ENCODE measurements at regions not wholly inside any gene's neighbourhood (a gene's known extent, or its start where the extent isn't known, plus 50 kb on each side); places are given as distances from the start of the nearest gene placed in this dataset.

DNA sequence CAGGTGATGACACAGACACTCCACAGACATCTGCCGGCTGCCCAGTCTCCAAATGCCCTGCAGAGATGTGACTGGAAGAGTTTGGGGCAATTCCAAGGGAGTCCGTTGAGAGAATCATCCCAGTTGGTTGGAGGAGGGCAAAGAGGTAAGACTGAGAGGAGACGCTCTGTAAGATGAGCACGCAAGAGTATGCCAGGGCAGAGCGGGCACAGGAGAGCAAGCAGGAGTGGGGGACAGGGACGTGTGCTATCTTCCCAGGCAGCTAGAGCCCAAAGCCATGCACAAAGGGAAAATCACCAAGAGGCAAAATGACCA, 156.3 kb upstream of the TSHZ3 start:
- TF ChIP-seq, protein P1, sequence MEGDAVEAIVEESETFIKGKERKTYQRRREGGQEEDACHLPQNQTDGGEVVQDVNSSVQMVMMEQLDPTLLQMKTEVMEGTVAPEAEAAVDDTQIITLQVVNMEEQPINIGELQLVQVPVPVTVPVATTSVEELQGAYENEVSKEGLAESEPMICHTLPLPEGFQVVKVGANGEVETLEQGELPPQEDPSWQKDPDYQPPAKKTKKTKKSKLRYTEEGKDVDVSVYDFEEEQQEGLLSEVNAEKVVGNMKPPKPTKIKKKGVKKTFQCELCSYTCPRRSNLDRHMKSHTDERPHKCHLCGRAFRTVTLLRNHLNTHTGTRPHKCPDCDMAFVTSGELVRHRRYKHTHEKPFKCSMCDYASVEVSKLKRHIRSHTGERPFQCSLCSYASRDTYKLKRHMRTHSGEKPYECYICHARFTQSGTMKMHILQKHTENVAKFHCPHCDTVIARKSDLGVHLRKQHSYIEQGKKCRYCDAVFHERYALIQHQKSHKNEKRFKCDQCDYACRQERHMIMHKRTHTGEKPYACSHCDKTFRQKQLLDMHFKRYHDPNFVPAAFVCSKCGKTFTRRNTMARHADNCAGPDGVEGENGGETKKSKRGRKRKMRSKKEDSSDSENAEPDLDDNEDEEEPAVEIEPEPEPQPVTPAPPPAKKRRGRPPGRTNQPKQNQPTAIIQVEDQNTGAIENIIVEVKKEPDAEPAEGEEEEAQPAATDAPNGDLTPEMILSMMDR (IDR thresholded peaks at IDR 0.05; ENCODE audit: low read depth, low read length, missing control alignments) = no peak
- no peak overlapping the region for H3K4me3 ChIP-seq (ENCODE audit: low read depth, low read length)
- no peak for DNase-seq (ENCODE audit: low read depth)

DNA sequence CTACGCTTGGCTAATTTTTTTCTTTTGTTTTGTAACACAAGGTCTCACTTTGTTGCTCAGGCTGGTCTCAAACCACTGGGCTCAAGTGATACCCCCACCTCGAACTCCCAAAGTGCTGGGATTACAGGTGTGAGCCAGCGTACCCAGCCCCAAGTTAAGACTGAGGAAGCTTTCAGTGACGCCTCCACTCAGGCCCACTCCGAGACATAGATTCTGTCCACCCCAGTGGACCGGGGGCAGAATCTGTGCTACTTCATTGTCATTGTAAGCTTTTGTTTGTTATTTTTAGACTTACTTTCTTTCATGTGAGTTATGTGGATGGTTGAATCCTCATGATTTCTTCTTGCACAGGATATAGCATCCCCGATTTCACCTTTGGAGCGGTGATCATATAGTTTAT, 156.9 kb upstream of the TSHZ3 start:
- TF ChIP-seq, protein P1 (IDR thresholded peaks at IDR 0.05; ENCODE audit: low read depth, low read length, missing control alignments) = no peak
- no peak for DNase-seq (ENCODE audit: low read depth)
- no peak overlapping the region for H3K4me3 ChIP-seq (ENCODE audit: low read depth, low read length)

DNA sequence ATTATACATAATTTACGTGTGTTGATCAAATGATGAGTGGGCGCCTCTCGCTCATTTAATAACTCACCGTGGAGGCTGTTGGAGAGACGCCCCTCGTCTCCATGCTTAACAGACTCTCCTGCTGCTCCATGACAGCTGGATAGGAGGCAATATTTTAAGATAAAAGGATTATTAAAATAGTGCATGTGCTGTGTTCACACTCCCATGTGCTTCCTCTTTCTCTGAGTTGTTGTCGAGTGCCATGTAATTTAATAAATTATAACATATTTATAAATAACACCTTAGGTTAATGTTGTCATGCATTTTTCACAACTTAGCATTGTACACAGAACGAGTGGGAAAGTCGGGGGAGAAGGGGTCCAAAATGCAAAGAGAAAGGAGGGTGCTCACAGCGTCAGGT, 161.4 kb upstream of the TSHZ3 start:
- no peak for DNase-seq (ENCODE audit: low read depth)
- TF ChIP-seq, protein P1 (IDR thresholded peaks at IDR 0.05; ENCODE audit: low read depth, low read length, missing control alignments) = no peak

DNA sequence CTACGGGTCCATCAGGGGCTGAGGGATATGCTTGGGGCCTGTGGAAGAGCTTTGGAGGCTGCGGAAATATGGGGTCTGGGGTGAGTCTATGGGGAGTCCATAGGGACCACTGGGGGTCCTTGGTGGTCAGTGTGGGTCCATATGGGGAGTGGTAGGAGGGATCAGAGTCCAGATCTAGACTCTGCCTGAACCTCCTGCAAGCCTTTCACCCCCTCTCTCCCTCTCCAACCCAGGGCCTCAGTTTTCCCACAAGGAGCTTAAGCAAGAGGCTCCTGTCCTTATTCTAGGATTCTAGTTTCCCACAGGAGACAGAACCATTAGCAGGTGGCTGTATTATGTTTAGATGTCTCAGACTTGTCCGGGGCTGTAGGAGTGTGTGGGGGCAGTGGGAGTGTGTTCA, 161.9 kb upstream of the TSHZ3 start:
- no peak for DNase-seq (ENCODE audit: low read depth)
- TF ChIP-seq, protein P1 (IDR thresholded peaks at IDR 0.05; ENCODE audit: low read depth, low read length, missing control alignments) = no peak
- H3K4me3 ChIP-seq (ENCODE audit: low read depth, low read length) = no peak overlapping the region

More for the DNA sequence above, 161.4 kb upstream of the TSHZ3 start:
- no peak overlapping the region for H3K4me3 ChIP-seq (ENCODE audit: low read depth, low read length)

DNA sequence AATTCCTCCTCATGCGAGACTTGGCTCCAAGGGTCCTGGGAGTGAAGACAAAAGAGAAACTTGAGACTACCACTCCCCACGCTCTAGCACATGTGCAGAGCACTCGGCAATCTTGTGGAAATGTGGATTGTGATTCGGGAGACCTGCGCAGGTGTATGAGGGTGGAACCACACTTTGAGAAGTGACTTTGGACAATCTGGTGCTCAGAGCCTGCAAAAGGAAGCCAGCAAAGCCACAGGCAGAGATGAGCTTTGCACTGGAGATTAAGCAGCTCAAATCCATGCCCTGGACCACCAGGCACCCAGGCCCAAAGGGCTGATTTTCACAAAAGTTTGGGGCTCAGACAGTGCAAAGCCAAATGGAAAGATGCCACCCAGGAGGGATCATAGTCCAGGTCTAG, 162.5 kb upstream of the TSHZ3 start:
- TF ChIP-seq, protein P1 (IDR thresholded peaks at IDR 0.05; ENCODE audit: low read depth, low read length, missing control alignments) = no peak
- DNase-seq (ENCODE audit: low read depth) = no peak
- H3K4me3 ChIP-seq (ENCODE audit: low read depth, low read length) = no peak overlapping the region

DNA sequence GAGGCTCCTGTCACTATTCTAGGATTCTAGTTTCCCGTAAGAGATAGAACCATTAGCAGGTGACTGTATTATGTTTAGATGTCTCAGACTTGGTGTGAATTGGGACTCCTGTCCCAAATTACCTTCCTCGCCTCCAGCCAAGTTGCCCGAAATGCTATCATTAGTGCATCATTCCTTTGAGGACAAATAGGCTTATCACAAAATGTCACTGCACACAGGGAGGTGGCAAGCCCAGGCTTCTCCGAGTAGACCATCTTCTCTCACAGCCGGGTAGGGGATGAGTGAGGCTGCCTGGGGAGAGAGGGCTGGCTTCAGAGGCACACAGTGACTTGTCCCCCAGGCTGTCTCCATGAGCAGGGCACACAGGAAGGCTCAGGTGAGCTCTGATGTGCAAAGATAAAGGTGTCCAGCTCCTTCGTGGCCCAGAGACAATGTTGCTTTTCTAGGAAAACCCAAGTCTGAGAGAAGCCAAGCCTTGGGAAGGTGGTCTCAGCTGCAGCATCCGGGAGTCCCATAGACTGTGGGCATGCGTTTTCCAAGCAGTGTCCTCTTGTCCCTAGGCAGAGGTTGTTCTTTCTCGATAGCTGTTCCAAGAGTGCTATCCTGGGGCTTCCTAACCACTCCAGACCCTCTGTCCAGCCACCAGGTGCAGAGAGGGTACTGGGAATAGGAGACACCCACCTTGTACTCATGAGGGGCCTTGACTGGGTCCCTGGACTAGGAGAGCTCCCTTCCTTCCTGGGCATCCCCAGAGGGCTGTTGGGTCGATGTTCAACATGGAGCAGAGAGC, 163.1 kb upstream of the TSHZ3 start:
- no peak overlapping the region for H3K4me3 ChIP-seq (ENCODE audit: low read depth, low read length)
- DNase-seq (ENCODE audit: low read depth) = no peak

More for the DNA sequence above, 163.1 kb upstream of the TSHZ3 start:
- TF ChIP-seq, protein P1 (IDR thresholded peaks at IDR 0.05; ENCODE audit: low read depth, low read length, missing control alignments) = no peak

Measured in GM12864 (cell line).